MCF 10A (cell line): ENCODE measurements at regions not wholly inside any gene's neighbourhood (a gene's known extent, or its start where the extent isn't known, plus 50 kb on each side); places are given as distances from the start of the nearest gene placed in this dataset.

ENCODE experiments used
- BruUV-seq: library from RNA; stranded (reverse); fragments of 400-500 nt; replicated peaks from 2 replicates; lab custom pipeline; 2021; lab: Mats Ljungman, UMichigan
- CTCF ChIA-PET: fragments of 300-600 bp; sonication (Branson Sonifier 250); formaldehyde crosslinking; extraction: SDS; loops from one replicate; lab custom pipeline; 2021; ENCODE audit warnings: antibody characterized with exemption, inconsistent platforms; lab: Yijun Ruan, JAX
- POLR2A ChIA-PET: fragments of 300-600, 350-650 bp; sonication (Branson Sonifier 250); formaldehyde crosslinking; extraction: SDS; loops from one replicate; lab custom pipeline; 2020; ENCODE audit warnings: antibody characterized with exemption, inconsistent platforms; lab: Yijun Ruan, JAX
- DNase-seq: peaks from one replicate; pipeline ENCODE4 v3.0.0-alpha.2; 2018; ENCODE audit not compliant: unreplicated experiment
- H3K27ac Mint-ChIP-seq: one replicate; pipeline ENCODE4 v1.8.0; 2022; ENCODE audit warnings: mild to moderate bottlenecking, low read depth, mixed read lengths; ENCODE audit not compliant: unreplicated experiment
- H3K27me3 Mint-ChIP-seq: one replicate; pipeline ENCODE4 v1.8.0; 2022; ENCODE audit warnings: mixed read lengths; ENCODE audit not compliant: insufficient read depth, unreplicated experiment
- H3K36me3 Mint-ChIP-seq: one replicate; pipeline ENCODE4 v1.8.0; 2022; ENCODE audit warnings: mild to moderate bottlenecking, moderate library complexity, mixed read lengths; ENCODE audit not compliant: insufficient read depth, unreplicated experiment
- H3K4me1 Mint-ChIP-seq: one replicate; pipeline ENCODE4 v1.8.0; 2022; ENCODE audit warnings: mixed read lengths; ENCODE audit not compliant: insufficient read depth, unreplicated experiment
- H3K4me3 Mint-ChIP-seq: one replicate; pipeline ENCODE4 v1.8.0; 2022; ENCODE audit warnings: mild to moderate bottlenecking, moderate library complexity, mixed read lengths; ENCODE audit not compliant: unreplicated experiment
- H3K9me3 Mint-ChIP-seq: one replicate; pipeline ENCODE4 v1.8.0; 2022; ENCODE audit warnings: mixed read lengths; ENCODE audit not compliant: unreplicated experiment
- intact Hi-C: fragments of 100-400 bp; cut with micrococcal nuclease; formaldehyde crosslinking; loops from 2 replicates; pipeline ENCODE4 v1.14.1; 2022
- TF ChIP-seq, protein P1 (sequence below): fragments of 200-600 bp; IDR thresholded peaks from one replicate; pipeline ENCODE4 v1.8.0; 2022; ENCODE audit warnings: antibody characterized with exemption, mild to moderate bottlenecking; ENCODE audit not compliant: unreplicated experiment

DNA sequence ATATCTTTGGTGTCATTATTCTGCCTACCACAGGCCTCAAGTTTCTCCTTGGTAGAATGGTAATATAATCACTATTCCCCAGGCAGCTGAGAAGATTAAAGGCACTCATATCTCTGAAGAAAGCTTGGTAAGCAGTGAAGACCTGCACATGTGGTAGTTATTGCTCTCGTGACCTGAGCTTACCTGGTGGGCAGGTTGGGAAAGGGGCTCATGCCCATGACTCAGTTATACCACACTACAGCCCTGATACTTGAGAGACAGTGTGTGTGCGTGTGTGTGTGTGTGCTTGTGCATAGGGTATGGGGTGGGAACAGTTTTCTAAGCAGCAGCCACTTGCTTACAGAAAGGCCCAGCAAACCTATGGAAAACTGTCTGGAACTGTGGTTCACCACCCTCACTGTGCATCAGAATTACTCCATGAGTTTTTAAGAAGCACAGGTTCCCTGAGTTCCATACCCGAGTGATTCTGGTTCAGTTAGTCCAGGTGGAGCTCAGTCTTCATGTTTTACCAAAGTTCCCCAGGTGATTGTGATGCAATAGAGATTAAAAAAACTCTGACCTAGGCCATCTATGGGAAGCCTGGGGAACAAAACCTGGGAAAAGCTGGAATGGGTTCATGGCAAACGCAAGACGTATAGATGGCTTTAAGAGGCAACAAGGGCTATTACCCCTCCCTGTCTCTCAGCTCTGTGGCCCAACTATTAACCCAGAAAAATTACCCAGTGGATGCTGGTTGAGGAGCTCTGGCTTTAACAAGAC lies 79.0 kb upstream of the ZBED5 start:
- H3K27ac Mint-ChIP-seq, result no peak overlapping the region
- H3K4me1 Mint-ChIP-seq, result peaks cover 19% of the 10 kb centered on the region
- H3K9me3 Mint-ChIP-seq, result no peaks in the 10 kb centered on the region
- no peaks in the 10 kb centered on the region for H3K36me3 Mint-ChIP-seq
- DNase-seq, result no peak
- TF ChIP-seq, protein P1, sequence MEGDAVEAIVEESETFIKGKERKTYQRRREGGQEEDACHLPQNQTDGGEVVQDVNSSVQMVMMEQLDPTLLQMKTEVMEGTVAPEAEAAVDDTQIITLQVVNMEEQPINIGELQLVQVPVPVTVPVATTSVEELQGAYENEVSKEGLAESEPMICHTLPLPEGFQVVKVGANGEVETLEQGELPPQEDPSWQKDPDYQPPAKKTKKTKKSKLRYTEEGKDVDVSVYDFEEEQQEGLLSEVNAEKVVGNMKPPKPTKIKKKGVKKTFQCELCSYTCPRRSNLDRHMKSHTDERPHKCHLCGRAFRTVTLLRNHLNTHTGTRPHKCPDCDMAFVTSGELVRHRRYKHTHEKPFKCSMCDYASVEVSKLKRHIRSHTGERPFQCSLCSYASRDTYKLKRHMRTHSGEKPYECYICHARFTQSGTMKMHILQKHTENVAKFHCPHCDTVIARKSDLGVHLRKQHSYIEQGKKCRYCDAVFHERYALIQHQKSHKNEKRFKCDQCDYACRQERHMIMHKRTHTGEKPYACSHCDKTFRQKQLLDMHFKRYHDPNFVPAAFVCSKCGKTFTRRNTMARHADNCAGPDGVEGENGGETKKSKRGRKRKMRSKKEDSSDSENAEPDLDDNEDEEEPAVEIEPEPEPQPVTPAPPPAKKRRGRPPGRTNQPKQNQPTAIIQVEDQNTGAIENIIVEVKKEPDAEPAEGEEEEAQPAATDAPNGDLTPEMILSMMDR, result no peak
- no TSS peak for BruUV-seq
- intact Hi-C loops, result no loop called here
- ChIA-PET POLR2A (interaction anchor here (0.7 kb wide), 1 partner anchor 1822 kb away, joined by 4 read pairs; no protein-coding TSS in a partner anchor), CTCF (interaction anchor here (0.6 to 5.1 kb wide), 5 partner anchors 13 to 144 kb away, joined by 3 to 58 read pairs (median 3); no protein-coding TSS in a partner anchor)
- no peaks in the 10 kb centered on the region for H3K27me3 Mint-ChIP-seq
- no peak overlapping the region for H3K4me3 Mint-ChIP-seq

DNA sequence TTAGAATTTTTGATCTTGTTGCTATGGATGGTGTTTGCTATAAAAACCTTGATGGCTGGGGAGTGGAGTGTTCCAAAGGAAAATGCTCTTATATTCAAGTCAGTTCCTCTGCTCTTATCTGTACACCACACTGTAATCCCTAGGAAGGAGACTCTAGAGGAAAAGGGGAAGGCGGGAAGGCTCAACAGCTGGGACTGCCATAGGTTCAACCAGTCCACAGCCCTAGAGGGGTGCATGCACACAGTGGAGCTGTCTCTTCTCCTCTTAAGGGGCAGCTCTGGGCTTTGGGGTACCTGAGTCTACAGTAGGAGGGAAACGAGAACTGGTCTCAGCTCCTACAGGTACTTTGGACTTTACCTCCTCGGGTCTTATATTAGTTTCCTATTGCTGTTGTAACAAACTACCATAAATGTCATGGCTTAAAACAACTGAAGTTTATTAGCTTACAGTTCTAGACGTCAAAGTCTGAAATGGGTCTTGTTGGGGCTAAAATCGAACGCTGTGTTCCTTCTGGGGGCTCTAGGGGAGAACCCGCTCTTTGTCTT lies 77.2 kb upstream of the ZBED5 start:
- TF ChIP-seq, protein P1, result no peak
- Mint-ChIP-seq H3K27me3 (no peaks in the 10 kb centered on the region), H3K9me3 (no peaks in the 10 kb centered on the region), H3K27ac (no peak overlapping the region), H3K4me3 (peak overlapping the region; percentile 80), H3K36me3 (no peaks in the 10 kb centered on the region), H3K4me1 (peaks cover 25% of the 10 kb centered on the region)
- intact Hi-C loops, result no loop called here
- POLR2A ChIA-PET, result interaction anchor here (0.7 to 2.9 kb wide), 7 partner anchors 35 to 127 kb away, joined by 3 to 36 read pairs (median 4); partner anchors contain the start of genes EIF4G2 and ZBED5
- no peak for DNase-seq
- CTCF ChIA-PET, result interaction anchor here (0.5 to 5.1 kb wide), 19 partner anchors 9 to 864 kb away, joined by 3 to 58 read pairs (median 5); no protein-coding TSS in a partner anchor
- no TSS peak for BruUV-seq

DNA sequence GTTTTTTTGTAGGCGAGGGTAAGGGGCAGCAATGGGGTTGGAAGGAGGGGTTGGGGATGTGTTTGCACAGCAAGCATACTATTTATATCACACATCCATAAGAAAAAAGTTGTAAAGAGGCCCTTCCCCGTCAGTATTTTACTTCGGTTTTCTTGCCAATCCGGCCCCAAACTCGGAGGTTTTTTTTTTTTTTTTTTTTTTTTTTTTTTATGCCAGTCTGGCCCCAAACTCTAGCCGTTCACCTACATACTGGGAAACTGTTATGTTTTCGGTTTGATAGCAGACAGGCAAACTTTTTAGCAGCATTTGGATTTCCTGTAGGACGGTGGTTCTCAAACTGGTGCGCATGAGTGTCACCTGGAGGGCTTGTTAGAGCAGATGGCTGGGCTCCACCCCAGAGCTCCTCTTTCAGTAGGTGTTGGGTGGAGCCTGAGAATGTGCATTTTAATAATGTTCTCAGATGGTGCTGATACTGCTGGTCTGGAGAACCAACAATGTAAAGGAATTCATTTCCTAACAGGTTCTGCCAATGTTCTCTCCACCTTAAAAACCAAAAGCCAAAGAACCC lies 76.5 kb upstream of the ZBED5 start:
- POLR2A ChIA-PET, result interaction anchor here (0.6 to 2.9 kb wide), 25 partner anchors 9 to 163 kb away, joined by 3 to 36 read pairs (median 4); partner anchors contain the start of genes EIF4G2 and ZBED5
- TF ChIP-seq, protein P1, result no peak
- Mint-ChIP-seq H3K27me3 (no peaks in the 10 kb centered on the region), H3K4me3 (peak overlapping the region; percentile 80), H3K9me3 (no peaks in the 10 kb centered on the region), H3K4me1 (peaks cover 25% of the 10 kb centered on the region), H3K27ac (peak overlapping the region; percentile 29), H3K36me3 (no peaks in the 10 kb centered on the region)
- CTCF ChIA-PET, result interaction anchor here (0.5 to 5.1 kb wide), 54 partner anchors 9 to 1215 kb away, joined by 3 to 58 read pairs (median 4); partner anchors contain the start of genes EIF4G2 and GALNT18
- intact Hi-C loops, result loop anchor here (5.0 kb wide), 2 partner anchors 57 to 688 kb away; partner anchors contain the start of gene GALNT18
- peak; percentile 32 for DNase-seq
- no TSS peak for BruUV-seq
